ENCODE measurements at regions not wholly inside any gene's neighbourhood (a gene's known extent, or its start where the extent isn't known, plus 50 kb on each side); places are given as distances from the start of the nearest gene placed in this dataset.

DNA sequence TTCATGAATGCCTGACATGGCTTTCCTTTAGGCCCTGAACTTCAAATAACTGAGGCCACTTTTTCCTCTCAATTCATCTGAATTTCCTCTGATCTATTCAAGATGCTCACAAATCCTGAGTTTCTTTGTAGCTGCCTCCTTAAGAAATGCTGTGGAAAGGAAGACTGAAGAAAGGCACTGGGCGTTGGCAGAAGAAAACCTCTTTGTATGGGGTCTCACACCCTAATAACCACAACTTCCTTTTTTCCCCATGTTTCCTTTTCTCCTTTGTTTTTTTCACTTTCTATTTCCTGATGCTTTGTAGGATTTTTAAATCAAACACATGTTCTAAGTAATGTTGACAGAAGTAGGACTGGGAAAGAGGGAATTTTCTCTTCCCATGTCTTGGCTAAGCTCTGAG is 447.4 kb downstream of the CMPK2 start:
- TF ChIP-seq CTCF (conservative IDR thresholded peaks at IDR 0.05; ENCODE audit: low read depth, low read length) (no peak), EZH2phosphoT487 (IDR thresholded peaks at IDR 0.05; ENCODE audit: borderline replicate concordance, low read length) (no peak)
